Smooth muscle cell (in vitro differentiated cells): ENCODE measurements at regions not wholly inside any gene's neighbourhood (a gene's known extent, or its start where the extent isn't known, plus 50 kb on each side); places are given as distances from the start of the nearest gene placed in this dataset.

Experiments used
- DNase-seq: peaks from one replicate; lab custom pipeline; 2025; ENCODE audit not compliant: unreplicated experiment; lab: John Stamatoyannopoulos, UW
- H2AFZ ChIP-seq: fragments of 200-600 bp; sonication (generic); 2 replicates; pipeline ENCODE4 v1.6.0; 2016; ENCODE audit warnings: antibody characterized with exemption, low read depth, mild to moderate bottlenecking
- H3F3A ChIP-seq: fragments of 200-600 bp; sonication (generic); 2 replicates; pipeline ENCODE4 v1.6.0; 2017; ENCODE audit warnings: antibody characterized with exemption, low read depth
- H3K27ac ChIP-seq: fragments of 200-600 bp; sonication (generic); 2 replicates; pipeline ENCODE4 v1.5.1; 2016; ENCODE audit warnings: low read depth, mild to moderate bottlenecking
- H3K27me3 ChIP-seq: fragments of 200-600 bp; sonication (generic); 2 replicates; pipeline ENCODE4 v1.6.1; 2016; ENCODE audit warnings: low read depth, mild to moderate bottlenecking
- H3K36me3 ChIP-seq: fragments of 200-600 bp; sonication (generic); 2 replicates; pipeline ENCODE4 v1.5.1; 2016; ENCODE audit warnings: low read depth
- H3K4me1 ChIP-seq: fragments of 200-600 bp; sonication (generic); 2 replicates; pipeline ENCODE4 v1.5.1; 2016; ENCODE audit warnings: low read depth
- H3K4me2 ChIP-seq: fragments of 200-600 bp; sonication (generic); 2 replicates; pipeline ENCODE4 v1.6.0; 2016; ENCODE audit warnings: mild to moderate bottlenecking
- H3K4me3 ChIP-seq: fragments of 200-600 bp; sonication (generic); 2 replicates; pipeline ENCODE4 v1.5.1; 2016; ENCODE audit warnings: mild to moderate bottlenecking
- H3K79me2 ChIP-seq: fragments of 200-600 bp; sonication (generic); 2 replicates; pipeline ENCODE4 v1.6.0; 2016; ENCODE audit warnings: low read depth, mild to moderate bottlenecking
- H3K9ac ChIP-seq: fragments of 200-600 bp; sonication (generic); 2 replicates; pipeline ENCODE4 v1.6.0; 2016; ENCODE audit warnings: low read depth
- H3K9me3 ChIP-seq: fragments of 200-600 bp; sonication (generic); replicated peaks from 2 replicates; pipeline ENCODE4 v1.5.1; 2016; ENCODE audit warnings: low read depth
- H4K20me1 ChIP-seq: fragments of 200-600 bp; sonication (generic); 2 replicates; pipeline ENCODE4 v1.6.0; 2016; ENCODE audit warnings: low read depth
- CTCF ChIP-seq: fragments of 200-600 bp; sonication (generic); IDR thresholded peaks from 2 replicates; pipeline ENCODE4 v1.5.1; 2017; ENCODE audit warnings: borderline replicate concordance, mild to moderate bottlenecking, antibody characterized with exemption; ENCODE audit not compliant: insufficient read depth, poor library complexity, severe bottlenecking
- WGBS: methylation state at CpG from one replicate; pipeline ENCODE4 v1.1.7; 2016; ENCODE audit warnings: low lambda C conversion rate; 5-methylcytosine and 5-hydroxymethylcytosine counted together

- peaks cover 12% of the 10 kb centered on the region for H3K4me1 ChIP-seq
- H3K9ac ChIP-seq = no peak overlapping the region
- H4K20me1 ChIP-seq = no peaks in the 10 kb centered on the region
- H3K9me3 ChIP-seq = no peaks in the 10 kb centered on the region
- no peak for DNase-seq
- H3K79me2 ChIP-seq = no peaks in the 10 kb centered on the region
- no peak overlapping the region for H3K4me2 ChIP-seq
- no peak overlapping the region for H2AFZ ChIP-seq
- H3K27me3 ChIP-seq = no peaks in the 10 kb centered on the region
- H3F3A ChIP-seq = no peaks in the 10 kb centered on the region
- H3K4me3 ChIP-seq = no peak overlapping the region
- no peaks in the 10 kb centered on the region for H3K36me3 ChIP-seq
- no peak for TF ChIP-seq CTCF
- no peak overlapping the region for H3K27ac ChIP-seq
Measured at GRCh38 chr18:28718696-28719095, 541.8 kb upstream of the CDH2 start.

- Histone ChIP-seq H4K20me1 (no peaks in the 10 kb centered on the region), H3K4me2 (no peak overlapping the region), H3F3A (no peaks in the 10 kb centered on the region), H3K79me2 (no peaks in the 10 kb centered on the region), H3K9ac (no peak overlapping the region), H3K4me3 (no peak overlapping the region), H3K36me3 (no peaks in the 10 kb centered on the region), H3K9me3 (no peaks in the 10 kb centered on the region), H2AFZ (no peak overlapping the region), H3K27ac (no peak overlapping the region), H3K27me3 (no peaks in the 10 kb centered on the region), H3K4me1 (peaks cover 18% of the 10 kb centered on the region)
- no peak for TF ChIP-seq CTCF
- no peak for DNase-seq
- 46% methylated on average over 1 of the region's 1 CpG for WGBS
Measured at GRCh38 chr18:28716338-28716737, 539.4 kb upstream of the CDH2 start.

- H3K27ac ChIP-seq = no peak overlapping the region
- H2AFZ ChIP-seq = no peak overlapping the region
- H3K4me2 ChIP-seq = no peak overlapping the region
- no peaks in the 10 kb centered on the region for H3K79me2 ChIP-seq
- H3K27me3 ChIP-seq = no peaks in the 10 kb centered on the region
- H3K9ac ChIP-seq = no peak overlapping the region
- no peaks in the 10 kb centered on the region for H4K20me1 ChIP-seq
- 57% methylated on average over 1 of the region's 1 CpG for WGBS
- no peaks in the 10 kb centered on the region for H3K36me3 ChIP-seq
- no peak for DNase-seq
- no peak for TF ChIP-seq CTCF
- H3K9me3 ChIP-seq = no peaks in the 10 kb centered on the region
- peaks cover 18% of the 10 kb centered on the region for H3K4me1 ChIP-seq
- no peak overlapping the region for H3K4me3 ChIP-seq
- no peaks in the 10 kb centered on the region for H3F3A ChIP-seq
Measured at GRCh38 chr18:28715206-28715605, 538.3 kb upstream of the CDH2 start.

- Histone ChIP-seq H2AFZ (no peak overlapping the region), H3K4me1 (peaks cover 18% of the 10 kb centered on the region)
- DNase-seq = no peak
Measured at GRCh38 chr18:28714498-28714897, 537.6 kb upstream of the CDH2 start.

More at GRCh38 chr18:28714498-28714897, 537.6 kb upstream of the CDH2 start:
- Histone ChIP-seq H3K36me3 (no peaks in the 10 kb centered on the region), H3K4me3 (no peak overlapping the region), H3K4me2 (no peak overlapping the region), H4K20me1 (no peaks in the 10 kb centered on the region), H3F3A (no peaks in the 10 kb centered on the region), H3K27me3 (no peaks in the 10 kb centered on the region), H3K9me3 (no peaks in the 10 kb centered on the region), H3K27ac (no peak overlapping the region), H3K79me2 (no peaks in the 10 kb centered on the region), H3K9ac (no peak overlapping the region)
- no peak for TF ChIP-seq CTCF
